MCF 10A (cell line): ENCODE measurements at regions not wholly inside any gene's neighbourhood (a gene's known extent, or its start where the extent isn't known, plus 50 kb on each side); places are given as distances from the start of the nearest gene placed in this dataset.

Experiments used
- BruUV-seq: library from RNA; stranded (reverse); fragments of 400-500 nt; replicated peaks from 2 replicates; lab custom pipeline; 2021; lab: Mats Ljungman, UMichigan
- CTCF ChIA-PET: fragments of 300-600 bp; sonication (Branson Sonifier 250); formaldehyde crosslinking; extraction: SDS; loops from one replicate; lab custom pipeline; 2021; ENCODE audit warnings: antibody characterized with exemption, inconsistent platforms; lab: Yijun Ruan, JAX
- POLR2A ChIA-PET: fragments of 300-600, 350-650 bp; sonication (Branson Sonifier 250); formaldehyde crosslinking; extraction: SDS; loops from one replicate; lab custom pipeline; 2020; ENCODE audit warnings: antibody characterized with exemption, inconsistent platforms; lab: Yijun Ruan, JAX
- DNase-seq: peaks from one replicate; pipeline ENCODE4 v3.0.0-alpha.2; 2018; ENCODE audit not compliant: unreplicated experiment
- H3K27ac Mint-ChIP-seq: one replicate; pipeline ENCODE4 v1.8.0; 2022; ENCODE audit warnings: mild to moderate bottlenecking, low read depth, mixed read lengths; ENCODE audit not compliant: unreplicated experiment
- H3K27me3 Mint-ChIP-seq: one replicate; pipeline ENCODE4 v1.8.0; 2022; ENCODE audit warnings: mixed read lengths; ENCODE audit not compliant: insufficient read depth, unreplicated experiment
- H3K36me3 Mint-ChIP-seq: one replicate; pipeline ENCODE4 v1.8.0; 2022; ENCODE audit warnings: mild to moderate bottlenecking, moderate library complexity, mixed read lengths; ENCODE audit not compliant: insufficient read depth, unreplicated experiment
- H3K4me1 Mint-ChIP-seq: one replicate; pipeline ENCODE4 v1.8.0; 2022; ENCODE audit warnings: mixed read lengths; ENCODE audit not compliant: insufficient read depth, unreplicated experiment
- H3K4me3 Mint-ChIP-seq: one replicate; pipeline ENCODE4 v1.8.0; 2022; ENCODE audit warnings: mild to moderate bottlenecking, moderate library complexity, mixed read lengths; ENCODE audit not compliant: unreplicated experiment
- H3K9me3 Mint-ChIP-seq: one replicate; pipeline ENCODE4 v1.8.0; 2022; ENCODE audit warnings: mixed read lengths; ENCODE audit not compliant: unreplicated experiment
- intact Hi-C: fragments of 100-400 bp; cut with micrococcal nuclease; formaldehyde crosslinking; loops from 2 replicates; pipeline ENCODE4 v1.14.1; 2022
- TF ChIP-seq, protein P1 (sequence below): fragments of 200-600 bp; IDR thresholded peaks from one replicate; pipeline ENCODE4 v1.8.0; 2022; ENCODE audit warnings: antibody characterized with exemption, mild to moderate bottlenecking; ENCODE audit not compliant: unreplicated experiment

DNA sequence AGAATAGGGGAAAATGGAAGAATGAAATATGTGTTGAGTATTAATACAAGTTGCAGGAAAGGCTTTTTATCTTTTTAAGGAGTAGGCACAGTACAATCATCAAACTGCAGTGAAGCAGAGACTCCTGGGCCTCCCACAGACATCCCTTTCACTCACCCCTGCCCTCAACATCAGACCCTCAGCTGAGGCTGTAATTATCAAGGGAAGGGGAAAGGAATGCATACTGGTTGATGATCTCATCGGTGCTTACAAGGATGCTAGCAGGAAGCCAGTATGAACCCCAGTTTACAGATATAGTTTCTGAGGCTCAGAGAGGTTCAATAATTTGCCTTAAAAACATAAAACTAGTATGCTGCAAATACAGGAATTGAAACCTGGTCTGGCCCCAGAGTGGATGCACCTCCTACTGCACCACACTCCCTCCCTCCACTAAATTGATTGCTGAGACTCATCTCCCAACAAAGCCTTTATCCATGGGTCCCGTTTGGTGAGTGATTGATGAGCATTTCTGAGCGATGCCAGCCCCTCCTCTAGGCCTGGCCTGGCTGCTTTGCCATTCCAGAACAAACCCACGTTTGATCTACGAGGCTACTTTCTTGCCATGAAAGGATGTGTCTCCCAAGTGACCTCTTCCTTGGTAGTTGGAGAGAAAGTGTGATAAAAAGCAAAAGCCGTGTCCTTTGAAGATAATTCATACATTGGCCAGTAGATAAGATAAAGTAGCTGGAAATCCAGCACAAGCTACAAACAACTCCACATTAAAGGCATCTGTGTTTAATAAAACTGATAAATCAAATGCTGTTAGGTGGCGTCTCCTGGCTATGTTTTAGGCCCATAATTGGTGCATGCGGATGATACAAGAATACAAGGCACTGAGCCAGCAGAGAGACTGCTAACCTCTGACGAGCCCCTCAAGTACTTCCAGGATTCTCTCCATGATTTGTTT, 233.9 kb upstream of the CAMK1G start:
- H3K4me3 Mint-ChIP-seq: no peak overlapping the region
- no peak overlapping the region for H3K27ac Mint-ChIP-seq
- DNase-seq: no peak
- TF ChIP-seq, protein P1, sequence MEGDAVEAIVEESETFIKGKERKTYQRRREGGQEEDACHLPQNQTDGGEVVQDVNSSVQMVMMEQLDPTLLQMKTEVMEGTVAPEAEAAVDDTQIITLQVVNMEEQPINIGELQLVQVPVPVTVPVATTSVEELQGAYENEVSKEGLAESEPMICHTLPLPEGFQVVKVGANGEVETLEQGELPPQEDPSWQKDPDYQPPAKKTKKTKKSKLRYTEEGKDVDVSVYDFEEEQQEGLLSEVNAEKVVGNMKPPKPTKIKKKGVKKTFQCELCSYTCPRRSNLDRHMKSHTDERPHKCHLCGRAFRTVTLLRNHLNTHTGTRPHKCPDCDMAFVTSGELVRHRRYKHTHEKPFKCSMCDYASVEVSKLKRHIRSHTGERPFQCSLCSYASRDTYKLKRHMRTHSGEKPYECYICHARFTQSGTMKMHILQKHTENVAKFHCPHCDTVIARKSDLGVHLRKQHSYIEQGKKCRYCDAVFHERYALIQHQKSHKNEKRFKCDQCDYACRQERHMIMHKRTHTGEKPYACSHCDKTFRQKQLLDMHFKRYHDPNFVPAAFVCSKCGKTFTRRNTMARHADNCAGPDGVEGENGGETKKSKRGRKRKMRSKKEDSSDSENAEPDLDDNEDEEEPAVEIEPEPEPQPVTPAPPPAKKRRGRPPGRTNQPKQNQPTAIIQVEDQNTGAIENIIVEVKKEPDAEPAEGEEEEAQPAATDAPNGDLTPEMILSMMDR: no peak
- intact Hi-C loops: no loop called here
- POLR2A ChIA-PET: interaction anchor here (1.0 to 41.8 kb wide), 4 partner anchors 27 to 136 kb away, joined by 3 to 6956 read pairs (median 1102); no protein-coding TSS in a partner anchor
- CTCF ChIA-PET: interaction anchor here (0.6 to 41.1 kb wide), 13 partner anchors 8 to 1105 kb away, joined by 3 to 1242 read pairs (median 4); no protein-coding TSS in a partner anchor
- BruUV-seq: no TSS peak
- peaks cover 7% of the 10 kb centered on the region for H3K9me3 Mint-ChIP-seq
- H3K4me1 Mint-ChIP-seq: peaks cover 12% of the 10 kb centered on the region
- H3K36me3 Mint-ChIP-seq: no peaks in the 10 kb centered on the region
- H3K27me3 Mint-ChIP-seq: no peaks in the 10 kb centered on the region

DNA sequence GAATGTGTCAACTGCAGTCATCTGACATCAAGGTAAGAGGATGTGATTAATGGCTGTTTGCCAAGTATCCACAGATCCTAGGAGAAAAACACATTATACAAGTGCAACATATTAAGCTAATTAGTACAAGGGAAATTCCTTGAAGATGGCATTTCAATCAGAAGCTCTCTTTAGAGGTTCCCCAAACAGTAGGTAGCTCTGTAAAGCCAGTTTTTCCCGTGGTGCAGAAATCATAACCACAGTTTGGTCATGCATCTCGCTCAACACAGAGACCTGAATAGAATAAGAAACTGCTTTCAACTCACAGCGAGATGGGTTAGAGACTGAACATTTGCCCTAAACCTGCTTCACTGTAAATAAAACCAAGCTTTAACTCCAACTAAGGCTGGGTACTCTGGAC, 230.5 kb upstream of the CAMK1G start:
- no peaks in the 10 kb centered on the region for H3K36me3 Mint-ChIP-seq
- no TSS peak for BruUV-seq
- peaks cover 41% of the 10 kb centered on the region for H3K4me1 Mint-ChIP-seq
- H3K4me3 Mint-ChIP-seq: no peak overlapping the region
- DNase-seq: no peak
- intact Hi-C loops: no loop called here
- H3K27ac Mint-ChIP-seq: no peak overlapping the region
- H3K27me3 Mint-ChIP-seq: no peaks in the 10 kb centered on the region
- TF ChIP-seq, protein P1: no peak
- POLR2A ChIA-PET: interaction anchor here (1.0 to 41.8 kb wide), 11 partner anchors 10 to 1108 kb away, joined by 3 to 6956 read pairs (median 20); partner anchors contain the start of gene PLXNA2
- CTCF ChIA-PET: interaction anchor here (0.8 to 41.1 kb wide), 25 partner anchors 12 to 1331 kb away, joined by 3 to 1242 read pairs (median 19); no protein-coding TSS in a partner anchor
- no peaks in the 10 kb centered on the region for H3K9me3 Mint-ChIP-seq

DNA sequence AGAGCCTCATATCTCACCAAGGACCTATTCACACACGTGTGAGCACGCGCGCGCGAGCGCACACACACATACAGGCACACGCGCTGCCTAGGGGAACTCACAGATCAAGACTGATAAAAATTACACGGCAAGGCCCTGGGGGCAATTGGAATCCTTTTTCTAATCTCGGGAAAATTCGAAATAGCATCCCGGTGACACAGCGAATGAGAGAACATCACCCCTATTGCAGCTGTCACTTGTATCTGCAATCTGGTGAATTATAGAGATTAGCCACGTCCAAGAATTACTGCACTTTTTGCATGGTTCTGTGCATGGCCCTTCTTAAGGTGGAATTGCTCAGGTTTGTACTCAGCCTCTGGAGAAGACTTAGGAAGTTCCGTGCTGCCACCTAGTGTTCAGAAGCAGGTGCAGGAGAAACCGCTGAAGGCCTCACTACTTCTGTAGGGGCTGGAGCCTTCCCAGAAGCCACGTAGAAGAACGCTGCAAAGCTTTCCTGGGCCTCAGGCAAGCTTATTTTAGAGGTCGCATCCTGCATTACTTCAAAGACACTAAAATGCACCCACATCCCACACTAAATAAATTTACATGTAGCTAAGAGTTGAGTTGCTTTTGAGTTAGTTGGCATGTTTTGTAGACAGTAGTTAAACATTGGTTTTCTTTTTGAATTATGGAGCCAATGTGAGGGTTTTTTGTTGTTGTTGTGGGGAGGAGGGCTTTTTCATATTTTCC, 229.2 kb upstream of the CAMK1G start:
- intact Hi-C loops: loop anchor here (1.0 kb wide), 10 partner anchors 81 to 1109 kb away; no protein-coding TSS in a partner anchor
- no peaks in the 10 kb centered on the region for H3K27me3 Mint-ChIP-seq
- ChIA-PET POLR2A (interaction anchor here (0.6 to 41.8 kb wide), 40 partner anchors 12 to 1271 kb away, joined by 3 to 6956 read pairs (median 6); partner anchors contain the start of genes LAMB3 and PLXNA2), CTCF (interaction anchor here (0.6 to 41.1 kb wide), 87 partner anchors 13 to 1332 kb away, joined by 3 to 1242 read pairs (median 5); partner anchors contain the start of gene PLXNA2)
- H3K27ac Mint-ChIP-seq: peak overlapping the region; percentile 78
- peak overlapping the region; percentile 7 for H3K4me3 Mint-ChIP-seq
- TF ChIP-seq, protein P1: peak; percentile 98
- H3K4me1 Mint-ChIP-seq: peaks cover 41% of the 10 kb centered on the region
- no peaks in the 10 kb centered on the region for H3K36me3 Mint-ChIP-seq
- no peaks in the 10 kb centered on the region for H3K9me3 Mint-ChIP-seq
- DNase-seq: peak; percentile 99
- BruUV-seq: no TSS peak
